BLaER1 (cell line): ENCODE measurements at regions not wholly inside any gene's neighbourhood (a gene's known extent, or its start where the extent isn't known, plus 50 kb on each side); places are given as distances from the start of the nearest gene placed in this dataset.

ENCODE experiments used
- H3K27ac ChIP-seq: shearing (Covaris generic); formaldehyde crosslinking; 2 replicates; pipeline ENCODE4 v1.8.1; 2022
- H3K27me3 ChIP-seq: shearing (Covaris generic); formaldehyde crosslinking; 2 replicates; pipeline ENCODE4 v1.8.1; 2022
- H3K36me3 ChIP-seq: shearing (Covaris generic); formaldehyde crosslinking; 2 replicates; pipeline ENCODE4 v1.8.1; 2022
- H3K4me1 ChIP-seq: shearing (Covaris generic); formaldehyde crosslinking; 2 replicates; pipeline ENCODE4 v1.8.1; 2022
- H3K4me2 ChIP-seq: shearing (Covaris generic); formaldehyde crosslinking; 2 replicates; pipeline ENCODE4 v1.8.1; 2022
- H3K4me3 ChIP-seq: shearing (Covaris generic); formaldehyde crosslinking; 2 replicates; pipeline ENCODE4 v1.8.1; 2022
- H3K9ac ChIP-seq: shearing (Covaris generic); formaldehyde crosslinking; 2 replicates; pipeline ENCODE4 v1.8.1; 2022
- H3K9me3 ChIP-seq: shearing (Covaris generic); formaldehyde crosslinking; 2 replicates; pipeline ENCODE4 v1.8.1; 2022
- H4K20me1 ChIP-seq: shearing (Covaris generic); formaldehyde crosslinking; 2 replicates; pipeline ENCODE4 v1.8.1; 2022
- Cebpa-rat ChIP-seq: shearing (Covaris generic); IDR thresholded peaks from 2 replicates; pipeline ENCODE4 v1.8.1; 2022

- Histone ChIP-seq H3K27me3 (no peaks in the 10 kb centered on the region), H3K9ac (no peak overlapping the region), H3K9me3 (no peaks in the 10 kb centered on the region), H3K27ac (no peak overlapping the region), H3K4me3 (no peak overlapping the region), H4K20me1 (no peaks in the 10 kb centered on the region), H3K4me1 (no peaks in the 10 kb centered on the region), H3K4me2 (no peak overlapping the region), H3K36me3 (no peaks in the 10 kb centered on the region)
- TF ChIP-seq Cebpa-rat, result no peak
These were observed 300.9 kb upstream of the SOX2 start for GRCh38 chr3:181410870-181411269.

GRCh38 chr3:181403876-181404660, 307.7 kb upstream of the SOX2 start:
- H4K20me1 ChIP-seq, result no peaks in the 10 kb centered on the region
- H3K4me1 ChIP-seq, result peaks cover 9% of the 10 kb centered on the region
- TF ChIP-seq Cebpa-rat, result no peak
- no peak overlapping the region for H3K27ac ChIP-seq
- H3K9me3 ChIP-seq, result no peaks in the 10 kb centered on the region
- no peak overlapping the region for H3K9ac ChIP-seq
- H3K4me2 ChIP-seq, result peak overlapping the region; percentile 8; the same call in 1 of the 2 replicates
- no peaks in the 10 kb centered on the region for H3K27me3 ChIP-seq
- no peaks in the 10 kb centered on the region for H3K36me3 ChIP-seq
- no peak overlapping the region for H3K4me3 ChIP-seq

DNA sequence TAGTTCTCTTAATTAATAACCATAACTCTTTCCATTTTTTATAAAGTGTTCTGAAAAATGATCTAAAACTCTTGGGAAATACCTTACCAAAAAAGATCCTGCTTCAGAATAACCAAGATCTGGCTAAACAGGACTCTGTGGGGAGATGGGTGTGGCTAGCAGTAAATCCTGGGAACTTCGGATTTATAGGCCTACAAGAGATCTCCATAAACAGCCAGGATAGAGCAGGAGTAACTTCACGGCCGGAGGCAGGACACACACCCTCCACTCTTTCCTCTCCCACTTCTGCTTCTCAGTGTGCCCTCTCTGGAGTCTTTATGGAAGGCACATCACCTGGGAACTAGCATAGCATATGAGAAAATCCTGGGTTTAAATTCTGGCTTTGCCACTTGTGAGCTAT, 309.4 kb upstream of the SOX2 start:
- Histone ChIP-seq H3K27me3 (no peaks in the 10 kb centered on the region), H3K4me2 (no peak overlapping the region), H3K9me3 (no peaks in the 10 kb centered on the region), H3K4me1 (peaks cover 9% of the 10 kb centered on the region), H3K9ac (no peak overlapping the region), H4K20me1 (no peaks in the 10 kb centered on the region), H3K27ac (no peak overlapping the region), H3K4me3 (no peak overlapping the region), H3K36me3 (no peaks in the 10 kb centered on the region)
- no peak for TF ChIP-seq Cebpa-rat

GRCh38 chr3:181384970-181385369, 326.8 kb upstream of the SOX2 start:
- no peak for TF ChIP-seq Cebpa-rat
- H3K9me3 ChIP-seq, result no peaks in the 10 kb centered on the region; the same call in 1 of the 2 replicates
- H4K20me1 ChIP-seq, result no peaks in the 10 kb centered on the region
- H3K27me3 ChIP-seq, result no peaks in the 10 kb centered on the region
- peak overlapping the region; percentile 71 for H3K4me2 ChIP-seq
- H3K27ac ChIP-seq, result 0 out of 2 replicates have a peak overlapping the region, but pooled peaks have one; percentile 75
- H3K36me3 ChIP-seq, result no peaks in the 10 kb centered on the region
- no peak overlapping the region for H3K4me3 ChIP-seq
- no peak overlapping the region for H3K9ac ChIP-seq
- H3K4me1 ChIP-seq, result peaks cover 35% of the 10 kb centered on the region

DNA sequence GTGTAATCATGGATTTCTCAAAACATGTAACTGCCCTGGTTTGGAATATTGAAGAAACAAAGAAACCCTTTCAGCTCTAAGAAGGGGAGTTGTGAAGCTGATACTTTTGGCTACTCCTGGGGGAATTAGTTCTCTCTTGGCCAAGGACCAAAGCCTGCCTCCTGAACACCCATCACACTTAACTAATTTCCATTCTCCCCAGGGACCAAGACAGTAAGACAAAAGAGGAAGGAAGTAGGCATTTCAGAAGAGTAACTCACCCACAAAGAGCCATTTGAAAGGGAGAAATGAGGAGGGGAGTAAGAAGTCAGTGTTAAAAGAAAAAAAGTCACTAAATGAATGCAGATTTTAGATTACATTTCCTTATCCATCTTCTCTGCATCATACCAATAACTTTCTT, 328.0 kb upstream of the SOX2 start:
- H3K27ac ChIP-seq, result peak overlapping the region; percentile 75
- H4K20me1 ChIP-seq, result no peaks in the 10 kb centered on the region

DNA sequence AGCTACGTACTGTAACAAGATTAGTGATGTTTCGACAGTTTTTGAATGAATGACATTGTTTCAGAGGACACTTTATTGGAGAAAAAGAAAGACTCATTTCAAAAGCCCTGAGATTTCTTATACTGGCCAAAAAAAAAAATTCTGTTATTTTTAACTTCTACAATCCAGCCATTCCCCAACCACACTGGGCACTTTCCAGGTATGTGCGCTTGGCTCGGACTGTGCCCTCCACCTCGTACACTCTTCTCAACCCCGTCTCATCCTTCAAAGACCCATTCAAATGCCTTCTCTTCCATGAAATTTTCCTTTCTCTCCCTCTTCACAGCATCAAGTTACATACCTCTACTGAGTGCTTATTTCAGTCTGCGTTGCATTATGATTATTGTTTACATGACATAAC, 328.5 kb upstream of the SOX2 start:
- Histone ChIP-seq H3K27ac (peak overlapping the region; percentile 75), H3K36me3 (no peaks in the 10 kb centered on the region), H3K9ac (no peak overlapping the region), H3K27me3 (no peaks in the 10 kb centered on the region), H3K4me2 (peak overlapping the region; percentile 71), H4K20me1 (no peaks in the 10 kb centered on the region), H3K4me1 (peaks cover 35% of the 10 kb centered on the region), H3K9me3 (no peaks in the 10 kb centered on the region; the same call in 1 of the 2 replicates), H3K4me3 (peak overlapping the region; percentile 36; the same call in 1 of the 2 replicates)
- TF ChIP-seq Cebpa-rat, result no peak

More for the DNA sequence above, 328.0 kb upstream of the SOX2 start:
- H3K9me3 ChIP-seq, result no peaks in the 10 kb centered on the region; the same call in 1 of the 2 replicates
- H3K4me3 ChIP-seq, result peak overlapping the region; percentile 36; the same call in 1 of the 2 replicates
- peak overlapping the region; percentile 40; the same call in 1 of the 2 replicates for H3K9ac ChIP-seq
- H3K36me3 ChIP-seq, result no peaks in the 10 kb centered on the region
- peak overlapping the region; percentile 71 for H3K4me2 ChIP-seq
- H3K27me3 ChIP-seq, result no peaks in the 10 kb centered on the region
- peaks cover 35% of the 10 kb centered on the region for H3K4me1 ChIP-seq
- no peak for TF ChIP-seq Cebpa-rat

- Histone ChIP-seq H3K9ac (no peak overlapping the region), H3K4me1 (peaks cover 35% of the 10 kb centered on the region), H3K9me3 (no peaks in the 10 kb centered on the region; the same call in 1 of the 2 replicates), H3K36me3 (no peaks in the 10 kb centered on the region), H3K27me3 (no peaks in the 10 kb centered on the region), H3K4me2 (peak overlapping the region; percentile 71), H4K20me1 (no peaks in the 10 kb centered on the region), H3K27ac (peak overlapping the region; percentile 75; the same call in 1 of the 2 replicates), H3K4me3 (no peak overlapping the region)
- no peak for TF ChIP-seq Cebpa-rat
These were observed 329.1 kb upstream of the SOX2 start for GRCh38 chr3:181382656-181383055.

- Histone ChIP-seq H3K27ac (no peak overlapping the region), H3K9ac (no peak overlapping the region), H3K9me3 (no peaks in the 10 kb centered on the region; the same call in 1 of the 2 replicates), H3K27me3 (no peaks in the 10 kb centered on the region), H3K36me3 (no peaks in the 10 kb centered on the region), H4K20me1 (no peaks in the 10 kb centered on the region), H3K4me1 (peaks cover 24% of the 10 kb centered on the region), H3K4me3 (no peak overlapping the region), H3K4me2 (no peak overlapping the region)
- TF ChIP-seq Cebpa-rat, result no peak
These were observed 332.4 kb upstream of the SOX2 start for GRCh38 chr3:181379278-181379677.

DNA sequence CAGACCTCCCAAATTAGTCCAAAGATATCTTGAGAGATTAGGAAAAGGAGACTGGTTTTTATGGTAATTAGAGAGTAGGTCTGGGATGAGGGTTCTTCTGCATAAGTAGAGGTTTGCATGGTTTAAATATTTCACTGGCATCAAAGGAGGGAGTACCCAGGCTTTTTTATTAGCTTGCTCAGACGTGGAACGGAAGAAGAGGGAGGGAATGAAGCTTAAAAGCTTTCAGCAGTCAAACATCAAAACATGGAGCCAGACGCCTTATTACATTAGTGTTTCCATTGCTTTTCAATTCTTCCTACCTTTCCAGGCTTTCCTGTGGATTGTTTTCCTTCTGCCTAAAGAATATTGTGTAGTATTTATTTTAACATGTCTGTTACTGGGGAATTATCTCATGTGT, 342.1 kb upstream of the SOX2 start:
- Histone ChIP-seq H3K27me3 (no peaks in the 10 kb centered on the region), H3K9ac (no peak overlapping the region), H3K4me3 (no peak overlapping the region), H3K9me3 (no peaks in the 10 kb centered on the region), H3K4me1 (peaks cover 17% of the 10 kb centered on the region), H3K36me3 (no peaks in the 10 kb centered on the region), H3K4me2 (no peak overlapping the region), H3K27ac (no peak overlapping the region), H4K20me1 (no peaks in the 10 kb centered on the region)
- no peak for TF ChIP-seq Cebpa-rat

DNA sequence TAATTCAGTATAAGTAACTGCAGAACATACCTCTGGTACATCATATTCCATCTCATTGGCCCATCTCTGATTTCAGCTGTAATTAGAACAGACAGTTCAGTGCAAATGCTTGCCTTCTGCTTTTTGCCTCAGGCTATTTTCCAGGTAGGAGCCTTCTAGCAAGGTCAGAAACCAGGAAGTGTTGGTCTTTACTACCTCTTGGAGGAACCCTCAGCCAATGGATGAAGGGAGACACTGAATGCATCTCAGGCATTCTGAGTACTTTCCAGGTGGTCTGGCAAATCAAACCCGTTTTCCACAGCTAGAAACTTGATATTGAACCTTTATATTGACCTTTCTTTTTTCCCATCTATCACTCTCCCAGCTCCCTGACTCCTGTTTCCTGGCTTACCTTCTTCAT, 348.5 kb upstream of the SOX2 start:
- peaks cover 3% of the 10 kb centered on the region; the same call in 1 of the 2 replicates for H3K9me3 ChIP-seq
- H3K4me3 ChIP-seq, result no peak overlapping the region
- no peak for TF ChIP-seq Cebpa-rat
- peaks cover 23% of the 10 kb centered on the region for H3K4me1 ChIP-seq
- no peak overlapping the region for H3K9ac ChIP-seq
- H3K27ac ChIP-seq, result no peak overlapping the region
- H3K4me2 ChIP-seq, result no peak overlapping the region
- H3K36me3 ChIP-seq, result no peaks in the 10 kb centered on the region
- no peaks in the 10 kb centered on the region for H4K20me1 ChIP-seq
- no peaks in the 10 kb centered on the region for H3K27me3 ChIP-seq
